Activated effector memory CD4-positive, alpha-beta T cell treated with anti-CD3 and anti-CD28 coated beads, Interleukin-2, amount 50 U/mL, for 16 hours (primary cell): ENCODE measurements at regions not wholly inside any gene's neighbourhood (a gene's known extent, or its start where the extent isn't known, plus 50 kb on each side); places are given as distances from the start of the nearest gene placed in this dataset.

ENCODE experiments used
- DNase-seq: peaks from one replicate; pipeline ENCODE4 v3.0.0-alpha.2; 2020

DNA sequence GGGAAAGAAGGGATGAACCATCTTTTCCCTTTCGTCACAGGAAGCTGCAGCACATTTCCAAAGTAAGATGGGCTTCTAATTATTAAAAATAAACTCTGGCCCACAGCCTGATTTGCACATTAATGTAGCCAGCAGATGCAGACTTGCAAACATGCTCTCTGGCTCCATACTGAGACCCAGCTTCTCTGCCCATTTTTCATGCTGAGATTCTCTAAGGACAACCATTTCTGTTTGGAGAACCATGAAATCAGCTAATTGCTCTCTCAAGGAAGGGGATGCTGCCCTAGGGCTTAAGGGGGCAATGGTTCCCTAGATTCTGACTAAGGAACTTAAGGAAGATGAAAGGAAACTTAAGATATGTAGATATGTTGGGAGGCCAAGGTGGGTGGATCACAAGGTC, 63.0 kb upstream of the CES5A start:
- no peak for DNase-seq

DNA sequence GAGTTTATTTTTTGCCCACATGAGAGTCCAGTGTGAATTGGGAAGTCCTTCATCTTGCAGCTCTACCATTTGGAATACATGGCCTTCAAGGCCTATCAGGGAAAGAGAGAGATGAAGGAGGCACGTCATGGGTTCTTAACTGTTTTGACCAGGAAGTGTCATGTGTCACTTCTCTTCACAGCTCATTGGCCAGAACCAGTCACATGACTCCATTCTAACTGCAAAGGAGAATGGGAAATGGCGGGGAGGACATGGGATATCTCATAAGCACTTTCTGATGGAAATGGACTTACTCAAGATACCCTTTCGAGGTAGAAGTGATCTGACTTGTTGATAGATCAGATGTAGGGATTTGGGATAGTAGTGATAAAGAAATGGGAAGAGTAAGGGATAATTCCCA, 57.9 kb upstream of the CES5A start:
- DNase-seq = no peak

- DNase-seq = no peak
Measured at GRCh38 chr16:55930036-55930435, 54.9 kb upstream of the CES5A start.

GRCh38 chr16:55929181-55929580, 54.0 kb upstream of the CES5A start:
- no peak for DNase-seq

DNA sequence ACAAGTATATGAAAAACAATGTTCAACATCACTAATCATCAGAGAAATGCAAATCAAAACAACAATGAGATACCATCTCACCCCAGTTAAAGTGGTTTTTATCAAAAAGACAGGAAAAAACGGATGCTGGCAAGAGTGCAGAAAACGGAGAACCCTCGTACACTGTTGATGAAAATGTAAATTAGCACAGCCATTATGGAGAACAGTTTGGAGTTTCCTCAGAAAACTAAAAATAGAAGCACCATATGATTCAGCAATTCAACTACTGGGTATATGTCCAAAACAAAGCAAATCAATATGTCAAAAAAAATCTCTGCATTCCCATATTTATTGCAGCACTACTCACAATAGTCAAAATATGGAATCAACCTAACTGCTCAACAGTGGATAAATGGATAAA, 50.1 kb upstream of the CES5A start:
- DNase-seq = no peak
